HG02763 (cell line): ENCODE measurements at regions not wholly inside any gene's neighbourhood (a gene's known extent, or its start where the extent isn't known, plus 50 kb on each side); places are given as distances from the start of the nearest gene placed in this dataset.
"Not testable (repeated sequence)": the region's sequence is repeated elsewhere in the genome, so short reads cannot be mapped to it uniquely, and the experiment has no call there.

Experiments
- ATAC-seq: cut with Tn5 transposase; IDR thresholded peaks from one replicate; pipeline ENCODE4 v1.9.1; 2021; ENCODE audit warnings: mild to moderate bottlenecking, moderate library complexity; ENCODE audit not compliant: unreplicated experiment

GRCh38 chr2:143891879-143892308 is 628.0 kb downstream of the ZEB2 start:
- no peak for ATAC-seq

GRCh38 chr2:143890798-143891197 is 629.1 kb downstream of the ZEB2 start:
- no peak for ATAC-seq

- no peak for ATAC-seq
Measured at GRCh38 chr2:143889216-143889615, 630.7 kb downstream of the ZEB2 start.

DNA sequence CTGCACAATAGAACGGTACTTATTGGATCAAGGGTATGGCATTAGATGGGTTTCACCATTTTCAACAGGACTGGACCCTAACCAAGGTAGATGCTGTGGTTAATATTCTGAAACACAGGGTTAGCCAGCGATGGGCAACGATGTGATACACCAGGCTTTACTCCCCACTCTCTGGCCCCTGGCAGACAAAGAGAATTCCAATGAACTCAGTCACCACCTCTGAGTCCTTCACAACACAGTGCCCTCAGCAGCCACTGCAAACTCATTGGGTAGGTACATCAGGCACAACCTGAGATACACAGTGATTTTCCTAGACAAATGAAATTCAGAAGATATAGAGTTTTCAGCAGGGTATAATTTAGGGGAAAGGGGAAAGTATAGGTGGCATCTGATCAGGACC is 634.5 kb downstream of the ZEB2 start:
- no peak for ATAC-seq

GRCh38 chr2:143881246-143881645 is 638.7 kb downstream of the ZEB2 start:
- no peak for ATAC-seq

GRCh38 chr2:143877876-143878530 is 641.9 kb downstream of the ZEB2 start:
- no peak for ATAC-seq

DNA sequence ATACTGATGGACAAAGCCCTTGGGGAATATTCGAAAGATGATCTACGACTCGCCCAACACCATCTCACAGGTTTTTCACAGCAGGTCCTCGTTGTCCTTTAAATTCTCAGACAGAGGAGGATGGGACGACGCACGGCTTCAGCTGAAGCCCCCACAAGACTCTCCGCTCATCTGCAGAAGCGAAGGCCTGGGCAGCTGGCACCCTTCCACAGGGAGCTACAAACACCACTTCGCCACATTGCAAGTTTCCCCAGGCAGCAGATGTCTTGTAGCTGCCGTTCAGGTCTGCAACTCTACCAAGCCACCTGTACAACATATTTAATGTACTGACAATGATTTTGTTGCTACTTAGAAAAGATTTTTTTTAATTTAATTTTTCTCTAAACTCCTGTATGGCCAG is 642.9 kb downstream of the ZEB2 start:
- ATAC-seq = no peak

DNA sequence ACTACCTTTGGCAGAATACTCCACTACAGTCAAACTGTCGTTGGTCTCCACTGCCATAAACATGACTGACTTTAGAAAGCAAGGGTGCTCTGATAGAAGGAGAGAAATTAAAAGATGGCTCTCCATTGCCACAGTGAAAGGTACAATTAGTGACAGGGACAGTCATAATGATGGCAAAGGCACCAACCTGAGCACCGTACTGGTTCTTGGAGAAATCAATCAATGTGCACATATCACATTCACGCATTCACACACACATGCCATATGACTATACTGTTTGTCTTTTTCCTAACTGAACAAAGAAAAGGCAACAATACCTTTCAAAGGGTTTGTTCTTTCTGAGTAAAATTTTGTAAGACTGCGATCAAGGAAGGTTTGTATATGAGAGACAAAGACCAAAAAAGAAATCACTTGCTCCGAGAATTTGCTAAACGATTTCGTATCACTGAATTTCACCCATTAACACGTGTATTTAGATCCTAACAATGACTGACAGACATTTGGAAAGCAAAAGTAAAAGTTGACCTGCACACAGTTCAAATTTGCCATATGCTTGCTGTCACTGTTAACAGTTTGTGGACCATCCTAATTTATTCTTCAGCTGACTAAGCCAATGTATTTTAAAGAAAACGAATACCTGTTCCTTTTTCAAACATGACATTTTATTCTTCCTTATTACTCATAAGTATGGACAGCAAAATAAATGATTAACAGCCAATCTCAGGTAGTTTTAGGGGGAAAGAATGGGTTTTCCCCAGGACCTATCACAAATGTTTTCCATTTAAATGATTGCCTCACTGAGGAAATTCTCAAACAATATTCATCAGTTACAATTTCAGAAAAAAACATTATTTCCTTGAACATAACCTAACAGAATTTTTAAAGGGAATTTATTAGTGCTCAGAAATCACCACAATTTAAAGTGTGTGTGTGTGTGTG is 644.4 kb downstream of the ZEB2 start:
- peak; percentile 42 for ATAC-seq

GRCh38 chr2:143873886-143874285 is 646.0 kb downstream of the ZEB2 start:
- no peak for ATAC-seq

GRCh38 chr2:143870696-143871095 is 649.2 kb downstream of the ZEB2 start:
- no peak for ATAC-seq

GRCh38 chr2:143856978-143857377 is 662.9 kb downstream of the ZEB2 start:
- no peak for ATAC-seq

GRCh38 chr2:143852759-143853158 is 667.2 kb downstream of the ZEB2 start:
- ATAC-seq = no peak

DNA sequence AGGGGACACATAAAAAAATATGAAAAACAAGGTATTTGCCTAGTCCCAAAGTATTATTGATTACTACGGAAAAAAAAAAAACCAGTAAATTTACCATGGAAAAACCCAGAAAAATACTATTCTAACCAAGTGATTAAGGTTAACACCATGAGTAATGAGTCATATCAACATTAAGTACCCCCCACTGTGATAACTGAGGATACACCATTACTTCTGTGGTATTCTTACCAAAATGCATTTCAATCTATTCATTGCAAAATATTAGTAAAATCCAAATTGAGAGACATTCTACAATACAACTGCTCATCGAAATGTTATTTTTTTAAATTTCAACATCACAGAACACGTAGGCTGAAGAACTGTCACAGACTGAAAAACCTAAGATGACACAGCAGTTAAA is 669.8 kb downstream of the ZEB2 start:
- ATAC-seq = no peak

DNA sequence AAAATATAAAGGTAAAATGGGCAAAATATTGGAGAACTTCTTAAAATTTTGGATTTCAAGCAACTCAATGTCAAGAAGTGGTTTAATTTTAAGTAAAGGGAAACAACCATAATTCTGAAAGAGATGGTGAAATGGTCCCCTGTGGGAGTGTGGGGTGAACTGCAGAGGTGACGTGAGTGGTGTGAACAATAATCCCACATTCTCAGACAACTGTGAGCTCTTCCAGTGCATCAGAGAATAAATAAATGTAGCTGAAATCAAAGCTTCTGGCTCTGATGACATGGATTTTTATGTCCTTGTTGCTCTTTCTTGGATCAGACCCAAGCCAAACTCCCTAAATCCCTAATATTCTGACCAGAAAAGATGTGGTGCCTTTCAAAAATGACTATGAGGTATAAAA is 672.7 kb downstream of the ZEB2 start:
- ATAC-seq = no peak

GRCh38 chr2:143844986-143845385 is 674.9 kb downstream of the ZEB2 start:
- no peak for ATAC-seq

DNA sequence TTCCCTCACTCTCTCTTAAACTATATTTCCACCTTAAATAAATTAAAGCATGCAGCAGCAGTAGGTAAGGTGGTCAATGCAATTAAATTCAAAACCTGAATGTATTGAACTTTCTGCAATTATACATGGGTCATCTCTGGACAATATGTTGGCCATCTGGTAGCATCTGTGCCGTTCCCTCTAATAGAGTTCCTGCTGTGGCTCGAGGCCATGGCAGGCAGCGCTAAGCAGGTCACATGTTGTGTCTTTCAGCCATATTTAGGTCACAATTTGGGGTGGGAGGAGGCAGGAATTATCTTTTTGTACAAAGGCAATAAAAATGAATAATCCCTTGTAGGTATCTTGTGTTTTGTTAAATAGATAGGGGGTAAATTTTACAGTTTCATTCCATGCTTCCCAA is 676.2 kb downstream of the ZEB2 start:
- ATAC-seq = no peak

DNA sequence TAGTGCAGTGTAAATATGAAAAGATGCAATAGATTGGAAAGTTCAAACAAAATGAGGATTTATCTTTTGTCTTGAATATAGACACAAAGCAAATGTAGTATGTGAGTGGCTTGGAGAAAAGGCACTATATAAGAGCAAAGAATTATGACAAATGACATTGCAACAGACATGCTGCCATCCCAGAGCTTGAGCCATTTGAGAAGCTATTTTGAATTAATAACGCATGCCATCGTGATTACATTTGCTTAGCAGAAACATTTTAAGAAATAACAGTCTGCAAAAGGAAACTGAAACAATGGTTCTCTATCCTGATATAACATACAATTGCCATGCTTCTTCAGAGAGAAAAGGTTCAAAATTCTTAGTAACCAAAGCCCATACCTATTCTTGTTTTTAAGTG is 677.1 kb downstream of the ZEB2 start:
- no peak for ATAC-seq

GRCh38 chr2:143841935-143842334 is 678.0 kb downstream of the ZEB2 start:
- no peak for ATAC-seq

GRCh38 chr2:143840601-143841000 is 679.3 kb downstream of the ZEB2 start:
- ATAC-seq = no peak

- ATAC-seq = no peak
Measured at GRCh38 chr2:143840194-143840593, 679.7 kb downstream of the ZEB2 start.

- no peak for ATAC-seq
Measured at GRCh38 chr2:143839456-143839855, 680.5 kb downstream of the ZEB2 start.

GRCh38 chr2:143837055-143837454 is 682.9 kb downstream of the ZEB2 start:
- not testable (repeated sequence) for ATAC-seq
